ENCODE measurements at regions not wholly inside any gene's neighbourhood (a gene's known extent, or its start where the extent isn't known, plus 50 kb on each side); places are given as distances from the start of the nearest gene placed in this dataset.

DNA sequence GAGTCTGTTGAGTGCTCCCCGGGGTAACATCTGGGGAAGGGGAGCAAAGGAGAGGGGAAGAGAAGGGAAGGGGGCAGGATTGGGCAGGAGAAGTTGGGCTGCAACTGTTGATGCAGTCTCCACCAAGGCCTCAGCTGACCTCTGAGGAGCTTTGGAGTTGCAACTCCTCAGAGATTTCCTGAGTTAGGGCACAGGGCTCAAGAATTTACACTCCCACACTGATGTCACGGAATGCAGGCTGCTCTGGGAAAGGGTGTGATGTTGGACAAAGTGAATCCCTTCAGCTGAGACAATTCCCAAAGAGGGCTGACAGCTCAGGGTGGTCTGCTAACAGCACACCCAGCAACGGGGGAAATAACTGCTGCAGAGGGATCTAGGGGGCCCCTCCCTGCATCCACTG is 295.6 kb downstream of the PCNX1 start:
- DNase-seq (ENCODE audit: low read depth in 2 of 2), result no peak

DNA sequence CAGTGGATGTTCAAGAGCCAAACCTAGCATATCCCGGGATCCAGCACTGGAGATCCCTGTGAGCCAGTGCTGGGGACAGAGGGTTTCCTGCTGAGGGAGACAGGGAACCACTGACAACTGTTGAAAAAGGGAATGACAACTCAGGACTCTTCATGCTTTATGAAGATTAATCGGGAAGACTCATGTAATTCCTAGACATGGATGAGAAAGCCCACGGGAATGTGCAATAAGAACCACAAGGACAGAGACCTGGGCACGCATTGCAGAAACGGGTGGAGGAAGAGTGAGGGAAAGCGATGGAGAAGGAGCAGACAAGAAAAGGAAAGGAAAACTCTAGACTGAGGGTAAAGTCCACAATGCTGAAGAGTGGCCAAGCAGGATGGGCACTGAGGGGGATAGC is 296.0 kb downstream of the PCNX1 start:
- DNase-seq (ENCODE audit: low read depth in 2 of 2), result no peak

GRCh38 chr14:71204231-71204630 is 297.0 kb downstream of the PCNX1 start:
- no peak for DNase-seq (ENCODE audit: low read depth in 2 of 2)

DNA sequence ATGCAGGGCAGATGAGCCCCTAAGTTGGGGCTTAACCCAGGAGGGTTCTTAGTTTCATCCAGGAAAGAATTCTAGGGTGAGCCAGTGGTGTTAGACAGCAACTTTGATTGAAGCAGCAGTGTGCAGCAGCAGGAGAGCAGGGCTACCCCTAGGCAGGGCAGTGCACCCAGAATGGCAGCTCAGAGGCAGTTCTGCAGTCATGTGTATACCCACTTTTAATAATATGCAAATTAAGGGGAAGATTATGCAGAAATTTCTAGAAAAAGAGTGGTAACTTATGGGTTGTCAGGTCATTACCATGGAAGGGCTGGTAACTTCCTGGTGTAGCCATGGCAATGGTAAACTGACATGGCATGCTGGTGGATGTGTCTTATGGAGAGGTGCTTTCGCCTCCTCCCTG is 297.5 kb downstream of the PCNX1 start:
- DNase-seq (ENCODE audit: low read depth in 2 of 2), result no peak

- no peak for DNase-seq (ENCODE audit: low read depth in 2 of 2)
Observed at GRCh38 chr14:71206123-71206522, 298.9 kb downstream of the PCNX1 start.

DNA sequence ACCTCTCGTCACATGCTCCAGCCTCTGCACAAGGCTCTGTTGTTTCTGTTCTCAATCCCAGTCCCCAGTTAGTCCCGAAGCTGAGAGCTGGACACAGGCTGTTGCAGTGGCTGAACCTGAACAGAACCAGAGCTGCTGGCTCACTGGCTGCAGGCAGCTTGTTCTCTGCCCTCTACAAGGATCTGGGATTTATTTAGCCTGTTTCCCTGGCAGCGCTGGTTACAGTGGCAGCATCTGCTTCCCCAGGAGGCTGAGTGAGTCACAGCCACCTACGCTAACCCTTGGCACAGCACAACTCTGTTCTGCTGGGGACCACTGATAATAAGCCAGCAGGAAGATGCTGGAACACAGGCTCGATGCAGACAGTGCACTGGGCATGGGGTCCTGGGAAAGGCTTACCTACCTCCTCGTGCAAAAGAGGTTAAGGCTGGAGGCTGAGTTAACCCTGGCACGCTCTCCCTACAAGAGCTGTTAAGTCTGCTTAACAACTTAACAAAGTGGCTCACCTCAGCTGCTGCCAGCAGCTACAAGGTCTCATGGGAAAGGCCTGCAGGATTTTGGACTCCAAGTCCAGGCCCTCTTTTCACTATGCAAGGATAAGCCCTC is 299.6 kb downstream of the PCNX1 start:
- no peak for DNase-seq (ENCODE audit: low read depth in 2 of 2)

GRCh38 chr14:71208702-71209357 is 301.6 kb downstream of the PCNX1 start:
- no peak for DNase-seq (ENCODE audit: low read depth in 2 of 2)

GRCh38 chr14:71209888-71210287 is 302.6 kb downstream of the PCNX1 start:
- DNase-seq (ENCODE audit: low read depth in 2 of 2), result no peak

DNA sequence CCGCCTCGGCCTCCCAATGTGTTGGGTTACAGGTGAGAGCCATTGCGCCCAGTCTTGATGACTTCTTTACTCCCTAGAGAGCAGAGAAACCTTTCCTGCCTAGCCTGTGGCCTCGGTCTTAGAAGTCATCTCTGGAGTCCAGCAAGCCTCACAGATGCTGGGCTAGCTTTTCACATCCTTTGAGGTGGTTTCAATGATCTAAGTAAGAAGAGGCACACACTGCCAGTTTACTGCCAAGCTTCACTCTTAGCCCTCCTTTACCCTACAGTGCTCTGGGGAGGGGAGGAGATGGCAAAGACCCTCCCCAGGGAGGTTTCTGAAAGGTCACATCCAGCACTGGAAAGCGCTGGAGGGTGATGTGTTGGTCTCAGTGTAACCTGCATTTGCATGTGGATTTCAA is 304.8 kb downstream of the PCNX1 start:
- DNase-seq (ENCODE audit: low read depth in 2 of 2), result no peak

GRCh38 chr14:71212683-71213107 is 305.4 kb downstream of the PCNX1 start:
- DNase-seq (ENCODE audit: low read depth in 2 of 2), result no peak

GRCh38 chr14:71214241-71214640 is 307.0 kb downstream of the PCNX1 start:
- DNase-seq (ENCODE audit: low read depth in 2 of 2), result no peak

DNA sequence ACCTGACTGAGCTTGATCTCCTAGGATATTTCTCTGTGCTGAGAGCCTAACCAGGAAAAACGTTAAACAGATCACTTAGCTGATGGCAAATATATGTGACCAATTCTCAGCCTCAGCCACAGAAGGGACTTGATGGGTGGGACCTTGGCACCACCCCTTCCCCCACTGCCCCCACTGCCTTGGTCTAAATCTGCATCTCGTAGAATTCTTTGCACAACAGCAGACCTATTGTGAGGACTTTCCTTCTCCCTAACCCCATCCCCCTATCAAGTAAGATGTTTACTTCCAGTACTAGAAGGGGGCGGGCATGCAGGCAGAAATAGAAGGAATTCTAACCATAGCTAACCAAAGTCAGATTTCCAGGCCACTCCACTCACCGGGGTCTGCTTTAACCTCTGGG is 313.2 kb downstream of the PCNX1 start:
- no peak for DNase-seq (ENCODE audit: low read depth in 2 of 2)

DNA sequence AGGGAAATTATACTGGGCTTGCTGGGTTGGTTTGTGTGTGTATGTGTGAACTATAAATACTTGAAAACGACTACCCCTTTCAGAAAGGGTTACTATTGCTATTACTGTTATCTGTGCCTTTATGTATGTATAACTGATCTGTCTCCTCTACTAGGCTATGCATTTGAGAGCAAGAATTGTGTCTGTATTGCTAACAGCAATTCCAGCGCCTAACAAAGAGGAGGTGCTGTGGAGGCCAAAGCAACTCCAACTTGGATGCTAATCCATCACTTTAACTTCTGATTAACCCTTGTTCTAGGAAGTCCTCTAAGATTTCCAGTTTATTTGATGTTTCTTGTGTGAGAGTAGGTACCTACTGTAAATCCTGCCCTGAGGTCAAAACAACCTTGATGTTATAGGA is 313.9 kb downstream of the PCNX1 start:
- DNase-seq (ENCODE audit: low read depth in 2 of 2), result no peak

- no peak for DNase-seq (ENCODE audit: low read depth in 2 of 2)
Observed at GRCh38 chr14:71225113-71225512, 317.9 kb downstream of the PCNX1 start.

- no peak for DNase-seq (ENCODE audit: low read depth in 2 of 2)
Observed at GRCh38 chr14:71228711-71229110, 321.5 kb downstream of the PCNX1 start.

DNA sequence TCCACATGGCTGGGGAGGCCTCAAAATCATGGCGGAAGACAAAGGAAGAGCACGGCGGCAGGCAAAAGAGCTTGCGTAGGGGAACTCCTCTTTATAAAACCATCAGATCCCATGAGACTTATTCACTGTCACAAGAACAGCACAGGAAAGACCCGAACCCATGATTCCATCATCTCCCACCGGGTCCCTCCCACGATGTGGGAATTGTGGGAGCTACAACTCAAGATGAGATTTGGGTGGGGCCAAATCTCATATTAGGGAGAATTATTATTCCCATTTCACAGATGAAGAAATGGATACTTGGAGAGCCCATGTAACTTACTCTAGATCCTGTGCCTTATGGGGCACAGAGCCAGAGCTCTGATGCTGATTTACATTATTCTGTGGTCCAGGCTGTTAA is 322.6 kb downstream of the PCNX1 start:
- DNase-seq (ENCODE audit: low read depth in 2 of 2), result no peak

GRCh38 chr14:71230897-71231296 is 323.6 kb downstream of the PCNX1 start:
- DNase-seq (ENCODE audit: low read depth in 2 of 2), result no peak

DNA sequence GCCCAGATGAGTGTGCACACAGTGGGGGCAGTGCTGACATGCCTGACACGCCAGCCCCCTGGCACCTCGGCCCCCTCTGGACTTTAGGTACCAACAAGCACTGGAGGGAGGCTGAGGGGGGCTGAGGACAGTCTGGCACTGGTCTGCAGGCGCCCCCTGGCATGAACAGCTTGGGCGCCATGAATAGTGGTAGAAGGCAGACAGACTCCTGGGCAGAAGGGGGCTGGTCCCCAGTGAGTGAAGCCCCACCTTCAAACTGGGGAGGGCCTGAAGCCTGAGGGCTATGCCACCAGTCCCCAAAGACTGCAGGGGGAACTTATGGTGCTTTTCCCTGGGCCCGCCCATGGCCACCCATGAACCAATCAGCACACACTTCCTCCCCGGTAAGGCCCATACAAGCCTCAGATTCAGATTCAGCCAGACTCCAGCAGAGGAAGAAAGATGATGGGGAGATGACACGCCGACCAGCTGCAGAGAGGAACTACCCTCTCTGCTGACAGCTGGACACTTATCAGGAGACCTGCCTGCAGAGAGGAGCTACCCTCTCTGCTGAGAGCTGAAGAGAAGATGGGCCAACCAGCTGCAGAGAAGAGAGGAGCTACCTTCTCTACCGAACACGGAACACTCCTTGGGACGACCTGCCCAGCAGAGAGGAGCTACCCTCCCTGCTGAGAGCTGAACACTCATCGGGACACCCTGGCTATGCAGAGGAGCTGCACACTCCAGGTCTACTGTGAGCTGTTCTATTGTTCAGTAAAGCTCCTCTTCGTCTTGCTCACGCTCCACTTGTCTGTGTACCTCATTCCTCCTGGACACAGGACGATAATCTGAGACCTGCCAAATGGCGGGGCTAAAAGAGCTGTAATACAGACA is 324.5 kb downstream of the PCNX1 start:
- no peak for DNase-seq (ENCODE audit: low read depth in 2 of 2)

DNA sequence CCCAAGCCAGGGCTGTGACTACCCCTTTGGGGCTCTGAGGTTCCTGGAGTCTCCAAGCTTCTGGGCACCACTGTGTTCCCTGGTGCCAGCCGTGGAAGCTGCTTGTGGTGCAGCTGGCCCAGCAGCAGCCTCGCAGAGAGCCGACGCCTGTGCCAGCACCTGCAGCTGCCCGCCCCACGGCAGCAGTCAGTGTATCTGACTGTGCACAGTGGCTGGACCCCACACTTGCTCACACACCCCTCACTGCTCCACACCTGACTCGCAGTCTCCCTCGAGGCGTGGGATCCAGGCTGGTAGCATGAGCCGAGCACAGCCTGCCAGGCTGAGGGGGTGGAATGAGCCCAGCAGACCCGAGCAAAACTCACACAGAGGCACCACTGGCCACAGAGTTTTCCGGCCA is 325.2 kb downstream of the PCNX1 start:
- no peak for DNase-seq (ENCODE audit: low read depth in 2 of 2)

DNA sequence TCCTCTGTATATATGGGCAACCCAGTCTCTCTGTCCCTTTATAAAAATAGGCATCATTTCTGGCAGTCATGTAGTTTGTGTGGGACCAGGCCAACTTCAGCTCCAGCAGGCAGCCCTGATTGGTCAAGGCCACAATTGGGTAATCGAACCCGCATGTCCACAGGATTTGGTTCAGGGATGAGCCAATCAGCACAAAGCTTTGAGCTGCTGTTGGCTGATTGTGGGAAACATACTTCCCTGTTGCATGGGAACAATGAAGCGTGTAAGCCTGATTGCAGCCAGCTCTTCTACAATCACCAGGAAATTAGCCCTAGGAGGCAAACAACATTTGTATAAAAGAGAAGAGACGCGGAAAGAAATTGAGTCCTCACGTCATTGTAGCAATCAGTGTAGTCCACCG is 328.6 kb downstream of the PCNX1 start:
- no peak for DNase-seq (ENCODE audit: low read depth in 2 of 2)

GRCh38 chr14:71236487-71236886 is 329.2 kb downstream of the PCNX1 start:
- no peak for DNase-seq (ENCODE audit: low read depth in 2 of 2)

DNA sequence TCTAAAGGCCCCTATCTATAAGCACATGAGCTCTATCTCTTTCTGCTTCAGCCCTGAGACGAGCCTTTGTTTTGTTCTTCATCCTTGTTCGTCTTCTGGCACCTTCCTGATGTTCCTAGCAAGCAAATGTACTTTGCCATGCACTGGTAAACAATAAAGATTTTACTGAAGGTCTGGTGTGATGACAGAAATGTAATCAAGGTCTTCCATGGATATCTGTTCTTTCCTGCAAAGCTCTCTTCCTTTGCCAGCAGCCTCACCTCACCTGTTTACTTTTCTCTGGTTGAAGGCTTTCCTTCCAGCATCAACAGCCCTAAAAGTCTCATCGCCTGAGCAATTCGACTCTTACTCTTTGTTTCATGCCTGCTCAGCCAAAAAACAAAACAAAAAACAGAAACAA is 330.3 kb downstream of the PCNX1 start:
- no peak for DNase-seq (ENCODE audit: low read depth in 2 of 2)

GRCh38 chr14:71238835-71239234 is 331.6 kb downstream of the PCNX1 start:
- no peak for DNase-seq (ENCODE audit: low read depth in 2 of 2)

All from stimulated activated CD8-positive, alpha-beta memory T cell treated with anti-CD3 and anti-CD28 coated beads, Interleukin-7, amount 100 ng/mL, for 4 hours (primary cell).